Endothelial cell of umbilical vein (primary cell): ENCODE measurements at regions not wholly inside any gene's neighbourhood (a gene's known extent, or its start where the extent isn't known, plus 50 kb on each side); places are given as distances from the start of the nearest gene placed in this dataset.

ENCODE experiments used
- BruUV-seq: library from RNA; stranded (reverse); fragments of 400-500 nt; replicated peaks from 2 replicates; lab custom pipeline; 2021; lab: Mats Ljungman, UMichigan
- CTCF ChIA-PET: fragments of 300-600, 350-600 bp; sonication (Branson Sonifier 250); formaldehyde crosslinking; loops from one replicate; lab custom pipeline; 2021; ENCODE audit warnings: antibody characterized with exemption, inconsistent platforms; lab: Charles Lee
- POLR2A ChIA-PET: fragments of 300-600, 350-600 bp; sonication (Branson Sonifier 250); formaldehyde crosslinking; loops from one replicate; lab custom pipeline; 2021; ENCODE audit warnings: antibody characterized with exemption, inconsistent platforms; lab: Charles Lee
- DNase-seq: peaks from one replicate; pipeline ENCODE4 v3.0.0-alpha.2; 2011; ENCODE audit warnings: low read depth, low spot score
- FAIRE-seq: peaks from 2 replicates; lab custom pipeline; 2011; peaks lifted over from hg19 to GRCh38; lab: Jason Lieb, UNC
- H2AFZ ChIP-seq: 2 replicates; pipeline ENCODE4 v1.6.0; 2012; ENCODE audit warnings: low read depth, low read length, control low read depth, inconsistent platforms
- H3K27ac ChIP-seq: 2 replicates; pipeline ENCODE4 v1.5.1; 2011; ENCODE audit warnings: low read depth, mild to moderate bottlenecking, control low read depth, low read length, moderate library complexity; ENCODE audit not compliant: insufficient read depth
- H3K27me3 ChIP-seq, 2 experiments: 2 replicates each; pipeline versions ENCODE4 v1.6.0 to v1.6.1; 2011; ENCODE audit warnings: low read length in 2 of 2, mixed read lengths in 1 of 2; ENCODE audit not compliant: control insufficient read depth in 2 of 2, insufficient read depth in 2 of 2
- H3K36me3 ChIP-seq, 2 experiments: 2 replicates in 1 of 2; 3 replicates in 1 of 2; pipeline ENCODE4 v1.5.1; 2011; ENCODE audit warnings: low read length in 2 of 2, mild to moderate bottlenecking in 1 of 2, moderate library complexity in 1 of 2; ENCODE audit not compliant: control insufficient read depth in 2 of 2, insufficient read depth in 2 of 2; ENCODE audit errors: extremely low read depth in 1 of 2
- H3K4me1 ChIP-seq: 3 replicates; pipeline ENCODE4 v1.5.1; 2011; ENCODE audit warnings: mild to moderate bottlenecking, low read length; ENCODE audit not compliant: control insufficient read depth, insufficient read depth; ENCODE audit errors: extremely low read depth
- H3K4me2 ChIP-seq: 2 replicates; pipeline ENCODE4 v1.6.1; 2011; ENCODE audit warnings: low read length, control low read depth, mixed read lengths; ENCODE audit not compliant: insufficient read depth
- H3K4me3 ChIP-seq, 3 experiments: fragments of 200-600 bp in 1 of 3; sonication (generic), shearing (Covaris generic) in 1 of 3; replicated peaks in 1 of 3; 2 replicates each; pipeline ENCODE4 v1.5.1; 2011 to 2016; ENCODE audit warnings: control low read depth in 3 of 3, low read length in 3 of 3, mild to moderate bottlenecking in 2 of 3, inconsistent platforms in 1 of 3, low read depth in 1 of 3, moderate library complexity in 1 of 3; ENCODE audit not compliant: insufficient read depth in 1 of 3
- H3K79me2 ChIP-seq: 2 replicates; pipeline ENCODE4 v1.6.0; 2012; ENCODE audit warnings: low read length, inconsistent platforms; ENCODE audit not compliant: control insufficient read depth, insufficient read depth
- H3K9ac ChIP-seq: replicated peaks from 2 replicates; pipeline ENCODE3; 2011; ENCODE audit warnings: low read length, control low read depth; ENCODE audit not compliant: insufficient read depth; ENCODE audit errors: extremely low read depth
- H3K9me1 ChIP-seq: replicated peaks from 3 replicates; pipeline ENCODE4 v1.6.0; 2011; ENCODE audit warnings: mild to moderate bottlenecking, low read length; ENCODE audit not compliant: control insufficient read depth, insufficient read depth; ENCODE audit errors: extremely low read depth
- H3K9me3 ChIP-seq: replicated peaks from 2 replicates; pipeline ENCODE4 v1.5.1; 2012; ENCODE audit warnings: low read length, inconsistent platforms; ENCODE audit not compliant: control insufficient read depth, insufficient read depth
- H4K20me1 ChIP-seq: replicated peaks from 2 replicates; pipeline ENCODE3; 2011; ENCODE audit warnings: mild to moderate bottlenecking, low read length; ENCODE audit not compliant: control insufficient read depth, insufficient read depth; ENCODE audit errors: extremely low read depth
- CTCF ChIP-seq, 2 donors: IDR thresholded peaks; 1 replicate in 1 of 2; 2 replicates in 1 of 2; pipeline ENCODE4 v1.5.1; 2011; ENCODE audit warnings: low read length in 2 of 2, mild to moderate bottlenecking in 2 of 2, moderate library complexity in 2 of 2, control low read depth in 1 of 2, inconsistent platforms in 1 of 2, low read depth in 1 of 2; ENCODE audit not compliant: insufficient read depth in 1 of 2; ENCODE audit errors: extremely low read depth in 1 of 2
- EZH2 ChIP-seq: IDR thresholded peaks from 2 replicates; pipeline ENCODE4 v1.6.1; 2012; ENCODE audit warnings: borderline replicate concordance, low read depth, mild to moderate bottlenecking, moderate library complexity, low read length, inconsistent platforms; ENCODE audit not compliant: severe bottlenecking
- FOS ChIP-seq: IDR thresholded peaks from 2 replicates; pipeline ENCODE4 v1.6.1; 2011; ENCODE audit warnings: mild to moderate bottlenecking, low read length, moderate library complexity, borderline replicate concordance; ENCODE audit not compliant: insufficient read depth
- GATA2 ChIP-seq: IDR thresholded peaks from 2 replicates; pipeline ENCODE4 v1.7.0; 2011; ENCODE audit warnings: low read depth, mild to moderate bottlenecking, moderate library complexity, mixed read lengths, low read length; ENCODE audit not compliant: insufficient read length, insufficient read depth
- JUN ChIP-seq: IDR thresholded peaks from 2 replicates; pipeline ENCODE4 v1.6.1; 2011; ENCODE audit warnings: borderline replicate concordance, low read depth; ENCODE audit not compliant: insufficient read length, insufficient read depth
- MYC ChIP-seq: IDR thresholded peaks from one replicate; pipeline ENCODE4 v1.6.1; 2011; ENCODE audit warnings: mild to moderate bottlenecking, low read depth, low read length
- POLR2A ChIP-seq: IDR thresholded peaks from 2 replicates; pipeline ENCODE4 v1.6.1; 2012; ENCODE audit warnings: low read depth, mild to moderate bottlenecking, control low read depth, low read length
- POLR2AphosphoS5 ChIP-seq: IDR thresholded peaks from 2 replicates; pipeline ENCODE4 v1.6.1; 2012; ENCODE audit warnings: low read depth, mild to moderate bottlenecking, control low read depth, low read length, moderate library complexity; ENCODE audit not compliant: insufficient read depth
- dilution Hi-C: fragments of 300-500 bp; cut with MboI; formaldehyde crosslinking; loops from one replicate; pipeline ENCODE4 v1.15.0; 2019; ENCODE audit warnings: low sequenced_read_pairs; ENCODE audit not compliant: extremely low pct_ligation_motif_present
- intact Hi-C: fragments of 100-400 bp; cut with micrococcal nuclease; formaldehyde crosslinking; loops from one replicate; pipeline ENCODE4 v1.10.0; 2022
- TF ChIP-seq, protein P1 (sequence below): IDR thresholded peaks from 2 replicates; pipeline ENCODE4 v1.6.1; 2011; ENCODE audit not compliant: insufficient read depth, insufficient read length

- CTCF ChIA-PET: no interaction called here
- no peaks in the 10 kb centered on the region for H3K27me3 ChIP-seq
- intact Hi-C loops (no loop called here), dilution Hi-C loops (no loop called here)
- no peak overlapping the region for H3K4me2 ChIP-seq
- no TSS peak for BruUV-seq
- no peaks in the 10 kb centered on the region for H3K36me3 ChIP-seq
- no peaks in the 10 kb centered on the region for H3K4me1 ChIP-seq
- no peaks in the 10 kb centered on the region for H3K9me1 ChIP-seq
- H3K9ac ChIP-seq: no peak overlapping the region
- no peaks in the 10 kb centered on the region for H3K9me3 ChIP-seq
- H2AFZ ChIP-seq: no peak overlapping the region
- POLR2A ChIA-PET: no interaction called here
- no peak for FAIRE-seq
- no peaks in the 10 kb centered on the region for H4K20me1 ChIP-seq
- TF ChIP-seq POLR2AphosphoS5 (no peak), EZH2 (no peak), JUN (no peak), CTCF (IDR thresholded peaks at IDR 0.05; ENCODE audit: extremely low read depth in 1 of 2, insufficient read depth in 1 of 2, low read depth in 1 of 2, low read length in 2 of 2) (no peak), MYC (no peak), GATA2 (no peak), FOS (no peak), POLR2A (no peak)
- TF ChIP-seq, protein P1, sequence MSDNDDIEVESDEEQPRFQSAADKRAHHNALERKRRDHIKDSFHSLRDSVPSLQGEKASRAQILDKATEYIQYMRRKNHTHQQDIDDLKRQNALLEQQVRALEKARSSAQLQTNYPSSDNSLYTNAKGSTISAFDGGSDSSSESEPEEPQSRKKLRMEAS: no peak
- no peak overlapping the region for H3K4me3 ChIP-seq
- H3K79me2 ChIP-seq: no peaks in the 10 kb centered on the region
- no peak for DNase-seq
- H3K27ac ChIP-seq: no peak overlapping the region
These were observed 99.5 kb upstream of the OSBPL11 start for GRCh38 chr3:125694761-125695294.
